GM21360 (cell line): ENCODE measurements at regions not wholly inside any gene's neighbourhood (a gene's known extent, or its start where the extent isn't known, plus 50 kb on each side); places are given as distances from the start of the nearest gene placed in this dataset.

Source experiments
- ATAC-seq: cut with Tn5 transposase; IDR thresholded peaks from one replicate; pipeline ENCODE4 v1.9.1; 2021; ENCODE audit warnings: mild to moderate bottlenecking, moderate library complexity; ENCODE audit not compliant: unreplicated experiment

- ATAC-seq = no peak
These were observed 496.0 kb upstream of the RGMA start for GRCh38 chr15:93585012-93585411.

- no peak for ATAC-seq
These were observed 495.0 kb upstream of the RGMA start for GRCh38 chr15:93583968-93584367.

- ATAC-seq = no peak
These were observed 494.5 kb upstream of the RGMA start for GRCh38 chr15:93583552-93583951.

GRCh38 chr15:93570527-93570926 lies 481.5 kb upstream of the RGMA start:
- ATAC-seq = no peak

- no peak for ATAC-seq
These were observed 477.8 kb upstream of the RGMA start for GRCh38 chr15:93566762-93567161.

GRCh38 chr15:93565201-93565600 lies 476.2 kb upstream of the RGMA start:
- no peak for ATAC-seq

GRCh38 chr15:93563218-93563617 lies 474.2 kb upstream of the RGMA start:
- no peak for ATAC-seq

GRCh38 chr15:93562395-93563123 lies 473.5 kb upstream of the RGMA start:
- ATAC-seq = no peak

GRCh38 chr15:93557696-93558095 lies 468.7 kb upstream of the RGMA start:
- no peak for ATAC-seq

- no peak for ATAC-seq
These were observed 464.3 kb upstream of the RGMA start for GRCh38 chr15:93553167-93553935.

- ATAC-seq = no peak
These were observed 454.1 kb upstream of the RGMA start for GRCh38 chr15:93543093-93543492.

- ATAC-seq = no peak
These were observed 438.5 kb upstream of the RGMA start for GRCh38 chr15:93527374-93528050.

- ATAC-seq = no peak
These were observed 435.4 kb upstream of the RGMA start for GRCh38 chr15:93524432-93524831.

GRCh38 chr15:93523481-93523880 lies 434.5 kb upstream of the RGMA start:
- no peak for ATAC-seq

- ATAC-seq = no peak
These were observed 431.2 kb upstream of the RGMA start for GRCh38 chr15:93520206-93520605.

GRCh38 chr15:93519599-93519998 lies 430.6 kb upstream of the RGMA start:
- no peak for ATAC-seq

- no peak for ATAC-seq
These were observed 428.2 kb upstream of the RGMA start for GRCh38 chr15:93517176-93517575.

GRCh38 chr15:93515256-93516051 lies 426.4 kb upstream of the RGMA start:
- ATAC-seq = no peak

- ATAC-seq = no peak
These were observed 417.6 kb upstream of the RGMA start for GRCh38 chr15:93506646-93507045.

- no peak for ATAC-seq
These were observed 416.5 kb upstream of the RGMA start for GRCh38 chr15:93505506-93505905.

GRCh38 chr15:93501946-93502345 lies 412.9 kb upstream of the RGMA start:
- no peak for ATAC-seq
